Left colon (tissue), 2 donors: ENCODE measurements at regions not wholly inside any gene's neighbourhood (a gene's known extent, or its start where the extent isn't known, plus 50 kb on each side); places are given as distances from the start of the nearest gene placed in this dataset.
"Not testable (repeated sequence)": the region's sequence is repeated elsewhere in the genome, so short reads cannot be mapped to it uniquely, and the experiment has no call there.

Experiments used
- ATAC-seq: fragments of 200-7000 bp; cut with Tn5 transposase; one replicate; pipeline ENCODE4 v1.9.1; 2020; ENCODE audit warnings: mild to moderate bottlenecking, moderate library complexity
- DNase-seq, 2 donors: peaks; one replicate each; pipeline ENCODE4 v3.0.0-alpha.2; 2020
- intact Hi-C, 2 donors: fragments of 100-400 bp; cut with DNase I in 1 of 2; cut with micrococcal nuclease in 1 of 2; formaldehyde crosslinking; loops; one replicate each; pipeline versions ENCODE4 v1.11.2 to v1.14.0; 2022; cut with DNase I, micrococcal nuclease
- donor health status: DM: no; HTN: no; CAD: no.
- donor health status: DM: yes; HTN: yes; CAD: no.

GRCh38 chr13:111017755-111018459 lies 97.2 kb upstream of the ARHGEF7 start:
- intact Hi-C loops = no loop called here

GRCh38 chr13:111013196-111013595 lies 98.3 kb upstream of the ANKRD10 start:
- ATAC-seq = no peak
- intact Hi-C loops = no loop called here
- DNase-seq = no peak

More at GRCh38 chr13:111017755-111018459, 97.2 kb upstream of the ARHGEF7 start:
- DNase-seq = no peak
- no peak for ATAC-seq

GRCh38 chr13:111011899-111012298 lies 97.0 kb upstream of the ANKRD10 start:
- no peak for ATAC-seq
- DNase-seq = no peak
- intact Hi-C loops = no loop called here

- no peak for ATAC-seq
- DNase-seq = no peak
These were observed 93.5 kb upstream of the ANKRD10 start for GRCh38 chr13:111008351-111008750.

GRCh38 chr13:111007209-111007608 lies 92.3 kb upstream of the ANKRD10 start:
- ATAC-seq (no peak), DNase-seq (no peak)

More at GRCh38 chr13:111008351-111008750, 93.5 kb upstream of the ANKRD10 start:
- intact Hi-C loops = no loop called here

GRCh38 chr13:111006506-111007031 lies 91.7 kb upstream of the ANKRD10 start:
- no peak for ATAC-seq
- intact Hi-C loops = no loop called here
- DNase-seq = peak; percentile 40 to 65

More at GRCh38 chr13:111007209-111007608, 92.3 kb upstream of the ANKRD10 start:
- intact Hi-C loops = no loop called here

- intact Hi-C loops = no loop called here
- peak in 1 of 2 donors; percentile 30 for DNase-seq
- no peak for ATAC-seq
These were observed 91.1 kb upstream of the ANKRD10 start for GRCh38 chr13:111005808-111006505.

GRCh38 chr13:111005364-111005763 lies 90.5 kb upstream of the ANKRD10 start:
- DNase-seq (no peak), ATAC-seq (no peak)
- intact Hi-C loops = no loop called here

GRCh38 chr13:111004444-111004843 lies 89.6 kb upstream of the ANKRD10 start:
- DNase-seq = no peak
- ATAC-seq = no peak
- intact Hi-C loops = no loop called here

GRCh38 chr13:111001636-111002035 lies 86.8 kb upstream of the ANKRD10 start:
- ATAC-seq (no peak), DNase-seq (no peak)
- intact Hi-C loops = no loop called here

- ATAC-seq = no peak
- intact Hi-C loops = no loop called here
- DNase-seq = no peak
These were observed 78.9 kb upstream of the ANKRD10 start for GRCh38 chr13:110993788-110994187.

- no peak for DNase-seq
- no peak for ATAC-seq
- intact Hi-C loops = no loop called here
These were observed 77.2 kb upstream of the ANKRD10 start for GRCh38 chr13:110991991-110992508.

GRCh38 chr13:110989331-110989730 lies 74.5 kb upstream of the ANKRD10 start:
- no peak for ATAC-seq
- intact Hi-C loops = no loop called here

GRCh38 chr13:110985541-110985940 lies 70.7 kb upstream of the ANKRD10 start:
- ATAC-seq (no peak), DNase-seq (no peak)
- intact Hi-C loops = no loop called here

More at GRCh38 chr13:110989331-110989730, 74.5 kb upstream of the ANKRD10 start:
- no peak for DNase-seq

GRCh38 chr13:110984798-110985197 lies 69.9 kb upstream of the ANKRD10 start:
- DNase-seq = no peak
- ATAC-seq = no peak
- intact Hi-C loops = no loop called here

- no peak for DNase-seq
- no peak for ATAC-seq
- intact Hi-C loops = no loop called here
These were observed 69.5 kb upstream of the ANKRD10 start for GRCh38 chr13:110984381-110984780.

- intact Hi-C loops = no loop called here
- ATAC-seq = no peak
These were observed 68.4 kb upstream of the ANKRD10 start for GRCh38 chr13:110983241-110983640.

GRCh38 chr13:110981379-110981778 lies 66.5 kb upstream of the ANKRD10 start:
- intact Hi-C loops = no loop called here
- DNase-seq (no peak), ATAC-seq (no peak)

More at GRCh38 chr13:110983241-110983640, 68.4 kb upstream of the ANKRD10 start:
- no peak for DNase-seq

GRCh38 chr13:110980921-110981320 lies 66.1 kb upstream of the ANKRD10 start:
- no peak for DNase-seq
- intact Hi-C loops = no loop called here
- no peak for ATAC-seq

- intact Hi-C loops, DNase-seq, ATAC-seq: not testable (repeated sequence)
These were observed 64.3 kb upstream of the ANKRD10 start for GRCh38 chr13:110979149-110979548.
